LoVo (cell line): ENCODE measurements at regions not wholly inside any gene's neighbourhood (a gene's known extent, or its start where the extent isn't known, plus 50 kb on each side); places are given as distances from the start of the nearest gene placed in this dataset.

ENCODE experiments used
- DNase-seq: peaks from one replicate; pipeline ENCODE4 v3.0.0-alpha.2; 2016; ENCODE audit warnings: low spot score

DNA sequence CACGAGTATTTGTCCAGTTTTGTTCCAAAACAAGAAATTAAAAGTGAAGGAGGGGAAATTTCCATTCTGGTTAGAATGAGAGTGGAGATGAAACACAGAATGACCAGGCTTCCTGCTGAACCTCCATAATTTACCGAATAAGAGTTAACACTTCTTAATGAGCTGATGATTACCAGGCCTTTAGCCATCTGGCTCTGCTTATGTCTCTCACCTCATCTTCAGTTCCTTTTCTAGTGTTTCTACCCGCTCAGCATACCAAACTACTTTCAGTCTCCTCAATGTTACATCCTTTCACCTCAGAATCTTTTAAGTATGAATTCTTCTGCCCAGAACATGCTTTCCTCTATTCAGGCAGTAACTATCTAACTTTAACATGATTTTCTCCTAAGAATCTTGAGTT lies 209.0 kb upstream of the RSPO3 start:
- no peak for DNase-seq

DNA sequence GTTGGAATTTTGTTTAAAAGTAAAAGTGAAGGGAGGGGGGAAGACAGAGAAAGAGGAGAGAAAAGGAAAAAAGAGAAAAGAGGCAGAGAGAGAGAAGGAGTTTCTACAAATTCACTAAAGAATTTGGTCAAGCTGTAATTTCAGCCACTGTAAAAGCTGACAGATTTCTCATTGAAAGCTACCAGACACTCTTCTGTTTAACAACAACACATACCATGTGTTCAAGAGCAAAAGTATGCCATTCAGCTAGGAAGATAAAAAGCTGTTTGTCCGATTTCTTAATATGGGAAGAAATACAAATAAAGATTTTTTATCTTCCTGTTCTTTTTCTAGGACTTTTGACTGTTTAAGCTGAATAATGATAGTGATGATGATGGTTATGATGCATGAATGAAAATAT lies 204.8 kb upstream of the RSPO3 start:
- no peak for DNase-seq

DNA sequence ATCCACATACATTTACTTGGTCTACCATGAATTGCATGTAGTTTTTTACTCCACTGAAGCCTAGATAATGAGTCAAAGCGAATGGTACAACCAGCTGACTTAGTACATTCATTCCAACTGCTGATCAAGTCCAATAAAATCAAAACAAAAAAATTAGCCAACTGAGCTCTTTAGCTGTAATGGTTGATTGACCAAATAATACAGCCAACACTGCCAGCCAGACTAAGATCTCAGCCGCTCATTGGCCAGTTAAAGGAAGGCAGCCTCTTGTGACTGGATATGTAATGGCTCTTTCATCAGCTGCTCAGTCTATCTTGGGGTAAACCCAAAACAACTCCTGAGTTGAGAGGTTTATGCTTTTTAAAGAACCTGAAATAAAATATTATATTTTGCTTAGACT lies 204.3 kb upstream of the RSPO3 start:
- no peak for DNase-seq

DNA sequence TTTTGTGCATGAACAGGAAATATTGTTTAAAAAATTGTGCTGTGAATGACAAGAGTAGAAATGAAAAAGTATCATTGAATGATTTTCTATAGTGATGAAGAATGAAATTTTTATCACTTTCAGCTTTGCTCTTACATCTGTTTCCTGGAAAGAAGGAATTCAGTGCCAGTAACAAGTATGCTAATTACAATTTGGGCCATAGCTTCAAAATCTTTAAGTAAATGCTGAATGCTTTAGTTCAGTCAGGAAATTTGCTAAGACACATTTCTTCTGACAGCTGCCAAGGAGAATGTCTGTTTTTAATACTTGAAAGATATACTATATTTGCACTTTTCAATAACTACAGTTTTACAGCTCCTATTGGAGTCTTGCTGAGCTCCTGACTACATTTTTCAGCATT lies 203.7 kb upstream of the RSPO3 start:
- DNase-seq, result no peak

DNA sequence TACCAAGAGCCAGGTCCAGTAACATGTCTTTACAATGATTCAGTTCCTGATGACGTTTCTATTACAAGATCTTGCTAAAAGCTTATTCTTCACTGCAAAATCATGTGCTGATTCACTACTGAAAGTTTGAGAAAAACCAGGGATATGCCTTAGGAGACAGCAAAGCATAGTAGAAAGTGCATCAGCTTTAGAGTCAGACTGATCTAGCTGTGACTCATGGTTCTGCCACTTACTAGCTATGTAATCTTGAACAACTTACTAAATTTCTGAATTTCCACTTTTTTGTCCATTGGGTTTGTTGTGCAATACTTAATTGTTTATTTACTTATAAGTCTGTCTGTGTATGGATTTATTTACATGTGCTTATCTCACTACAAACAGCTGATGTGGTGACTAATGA lies 198.5 kb upstream of the RSPO3 start:
- DNase-seq, result no peak

DNA sequence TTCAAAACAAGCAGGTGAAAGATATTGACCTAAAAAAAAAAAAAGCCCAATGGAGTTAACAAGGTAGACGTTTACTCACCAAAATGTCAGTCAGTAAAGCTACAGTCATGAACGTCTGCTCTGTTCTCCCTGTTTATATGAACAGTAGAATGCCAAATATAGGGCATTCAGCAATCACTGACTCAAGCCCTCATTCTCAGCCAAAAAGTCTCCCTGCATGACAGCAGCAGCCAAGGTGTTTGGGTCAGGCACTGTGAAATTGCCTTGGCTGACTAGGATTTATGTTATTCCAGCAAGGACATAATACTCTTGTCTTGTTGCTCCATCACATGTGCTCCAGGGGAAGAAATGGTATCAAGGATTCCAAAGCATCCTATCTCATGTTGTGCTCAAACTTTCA lies 194.7 kb upstream of the RSPO3 start:
- no peak for DNase-seq

DNA sequence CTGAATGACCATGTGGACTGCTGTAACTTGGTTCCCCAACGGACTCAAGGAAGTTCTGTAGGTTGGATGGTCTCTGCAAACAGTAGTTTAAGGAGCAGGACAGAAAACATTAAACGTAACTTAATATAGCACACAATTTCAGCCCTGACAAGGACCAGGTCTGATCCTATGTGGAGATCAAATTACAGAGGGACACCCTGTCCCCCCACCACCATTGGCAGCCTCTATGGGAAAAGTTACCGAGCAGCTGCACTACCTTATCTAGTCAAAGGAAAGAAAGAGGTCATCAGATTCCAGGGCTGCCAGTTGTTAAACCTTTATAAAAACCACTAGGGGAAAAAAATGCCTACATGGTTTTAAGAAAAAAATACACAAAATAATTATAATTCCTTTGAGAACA lies 191.5 kb upstream of the RSPO3 start:
- no peak for DNase-seq

DNA sequence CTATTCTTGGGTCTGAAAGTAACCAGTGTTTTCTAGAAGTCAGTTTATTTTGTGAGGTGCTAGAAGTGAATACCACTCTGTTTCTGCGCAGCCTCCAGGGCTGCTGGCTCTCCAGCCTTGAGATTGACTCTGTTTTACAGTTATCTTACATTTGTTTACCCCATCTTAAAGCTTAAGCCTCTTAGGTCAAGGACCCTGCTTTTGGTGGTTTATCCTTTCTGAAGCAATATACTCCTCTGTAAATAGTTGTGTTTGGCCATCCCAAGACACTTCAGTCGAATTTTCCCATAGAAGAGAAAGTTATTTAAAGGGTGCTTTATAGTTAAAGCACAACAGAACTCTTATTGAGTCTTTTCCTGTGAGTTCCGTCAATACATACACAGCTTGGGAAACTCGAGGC lies 190.6 kb upstream of the RSPO3 start:
- no peak for DNase-seq

DNA sequence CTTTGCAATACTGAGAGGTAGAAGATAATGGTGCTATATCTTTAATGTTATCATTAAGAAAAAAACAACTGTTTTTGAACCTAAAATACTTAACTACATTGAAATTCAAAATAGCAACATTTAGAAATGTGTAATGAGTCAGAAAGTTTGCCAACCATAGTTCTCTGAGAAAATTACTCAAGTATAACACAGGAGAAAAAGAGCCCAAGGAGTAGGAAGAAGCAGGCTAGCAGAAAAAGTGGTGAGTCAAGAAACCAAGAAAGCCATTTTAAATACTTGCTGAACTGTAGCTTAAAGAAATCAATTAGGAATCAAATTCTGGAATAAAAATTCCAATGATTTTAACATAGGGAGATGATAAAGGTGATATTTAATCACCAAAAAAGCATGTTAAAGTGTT lies 181.0 kb upstream of the RSPO3 start:
- DNase-seq, result no peak

DNA sequence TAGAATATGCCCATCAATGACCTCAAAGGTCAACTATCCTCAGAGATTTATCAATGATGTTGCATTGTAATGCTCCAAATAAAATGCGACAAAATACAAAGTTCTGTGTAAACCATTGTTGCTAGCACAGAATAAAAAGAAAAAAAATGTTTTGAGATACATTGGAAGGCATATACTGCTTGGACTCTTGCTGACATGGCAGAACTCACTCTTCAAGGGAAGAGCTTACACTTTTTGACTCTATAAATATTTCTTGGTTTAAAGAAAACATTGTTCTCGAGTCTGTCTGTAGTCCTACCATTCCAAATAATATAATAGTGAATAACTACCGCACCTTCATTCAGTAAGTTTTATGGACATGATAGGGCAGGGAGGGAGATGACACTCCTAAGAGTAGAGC lies 178.7 kb upstream of the RSPO3 start:
- DNase-seq, result no peak

DNA sequence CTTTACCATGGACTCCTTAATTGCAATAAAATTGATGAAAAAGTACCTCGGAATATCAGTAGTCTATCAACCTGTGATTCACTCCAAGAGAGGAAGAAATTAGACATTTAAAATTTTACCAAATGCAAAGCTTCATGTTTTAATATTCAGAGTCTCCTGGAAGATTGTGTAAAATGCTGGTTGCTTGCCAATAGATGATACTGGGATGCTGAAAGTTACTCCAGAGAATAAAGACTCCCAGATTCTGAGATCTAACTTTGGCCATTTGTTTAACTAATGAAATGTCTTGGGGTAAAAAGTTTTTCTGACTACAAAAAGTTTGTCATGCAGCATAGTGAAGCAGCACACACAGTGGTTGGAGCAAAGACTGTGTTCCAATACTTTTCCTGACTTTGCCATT lies 176.7 kb upstream of the RSPO3 start:
- DNase-seq, result no peak

DNA sequence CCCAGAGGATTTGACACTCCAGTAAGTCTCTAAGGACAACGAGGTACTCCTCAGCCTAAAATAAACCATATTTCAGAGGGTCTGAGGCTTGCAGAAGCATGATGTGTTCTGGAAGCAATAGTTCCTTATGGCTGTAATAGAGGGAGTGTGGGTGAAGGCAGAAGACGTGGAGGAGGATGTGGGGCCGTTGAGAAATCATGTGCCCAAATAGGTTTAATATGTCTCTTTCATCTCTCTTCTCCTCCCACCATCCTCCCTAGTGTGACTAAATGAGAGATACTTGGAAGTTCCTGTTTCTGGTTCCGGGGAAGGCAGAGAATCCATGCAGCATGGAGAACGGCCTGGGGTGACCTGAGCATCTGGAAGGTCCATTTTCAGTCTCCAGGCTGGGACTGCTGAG lies 174.0 kb upstream of the RSPO3 start:
- DNase-seq, result no peak

DNA sequence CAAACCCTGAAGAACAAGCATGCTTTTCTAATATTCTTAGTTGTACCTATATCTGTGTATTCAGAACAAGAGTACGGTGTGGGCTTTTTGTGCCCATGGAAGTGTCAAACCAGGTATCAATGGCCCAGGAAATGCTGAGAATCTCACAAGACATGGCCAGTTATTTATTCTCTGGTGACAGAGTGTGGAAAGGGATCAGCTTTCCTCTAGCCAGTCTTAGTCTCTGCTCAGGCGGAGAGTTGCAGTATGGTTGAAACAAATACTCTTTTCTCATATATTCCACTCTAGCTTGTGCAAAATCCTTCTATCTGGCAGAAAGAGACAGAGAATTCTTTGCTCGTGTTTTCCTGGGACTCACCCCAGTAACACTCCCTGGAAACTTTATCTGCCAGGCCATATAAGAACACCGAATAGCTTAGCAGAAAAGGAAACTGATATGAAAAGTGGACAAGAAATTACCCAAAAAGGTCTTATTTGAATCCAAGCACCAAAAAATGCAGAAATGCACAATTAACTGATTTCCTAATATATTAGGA lies 173.3 kb upstream of the RSPO3 start:
- no peak for DNase-seq

DNA sequence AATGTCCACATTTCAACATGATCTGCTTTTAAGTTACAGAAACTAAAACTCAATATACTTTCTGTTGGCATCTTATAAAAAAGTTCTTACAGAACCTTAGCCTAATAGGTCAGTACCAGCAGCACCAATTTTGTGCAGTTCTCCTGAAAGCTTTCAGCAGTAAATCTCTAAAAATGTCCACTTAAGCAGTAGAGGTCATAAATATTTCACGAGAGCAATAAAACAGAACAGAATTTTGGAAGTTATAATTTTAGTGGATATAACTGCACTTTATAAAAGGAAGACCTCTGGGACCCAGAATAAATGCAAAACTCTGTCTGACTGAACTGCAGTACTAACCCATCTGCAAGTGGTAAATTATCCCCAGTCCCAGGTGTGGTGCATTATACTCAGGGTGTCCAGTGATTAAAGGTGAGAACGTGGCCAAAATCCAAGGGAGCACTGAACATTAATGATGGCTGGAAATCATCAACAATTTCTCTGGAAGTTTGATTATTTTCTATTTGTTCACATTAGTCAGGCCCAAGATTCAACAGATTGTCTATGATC lies 172.6 kb upstream of the RSPO3 start:
- DNase-seq, result no peak

DNA sequence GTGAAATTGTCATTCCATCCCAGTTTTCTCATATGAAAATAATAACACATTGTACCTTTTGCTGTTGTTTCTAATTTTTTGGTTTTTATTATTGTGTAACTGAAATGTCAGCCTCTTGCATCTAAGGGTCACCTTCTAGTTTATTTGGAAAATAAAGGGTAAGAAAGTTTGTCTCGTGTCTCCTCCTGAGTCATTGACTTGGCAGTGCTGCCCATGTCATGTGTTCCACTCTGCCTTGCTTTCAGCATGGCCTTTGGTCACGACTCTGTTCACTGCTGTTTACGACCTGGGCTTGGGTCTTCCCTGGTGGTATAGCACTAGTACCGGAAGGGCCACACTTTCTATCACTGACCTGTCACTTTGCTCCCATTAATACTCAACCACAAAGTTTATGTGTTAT lies 171.4 kb upstream of the RSPO3 start:
- no peak for DNase-seq

DNA sequence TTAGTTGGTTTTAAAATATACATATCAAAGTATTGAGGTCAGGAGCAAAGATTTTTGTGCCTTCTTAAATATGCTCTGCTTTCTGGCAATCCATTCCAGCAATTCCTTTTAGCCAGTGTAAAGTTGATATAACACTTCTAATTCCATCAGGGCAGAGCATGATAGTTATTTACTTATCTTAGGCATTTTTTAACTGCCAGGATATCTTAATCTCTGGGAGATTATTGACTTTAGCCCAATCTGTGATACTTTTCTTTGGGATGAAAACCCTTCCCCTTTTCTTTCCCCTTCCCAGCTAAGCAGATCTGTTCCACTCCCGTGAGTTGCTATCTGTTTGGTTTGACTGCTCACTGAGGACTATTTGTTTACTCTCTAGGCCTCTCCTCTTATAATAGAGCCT lies 168.7 kb upstream of the RSPO3 start:
- DNase-seq, result no peak

DNA sequence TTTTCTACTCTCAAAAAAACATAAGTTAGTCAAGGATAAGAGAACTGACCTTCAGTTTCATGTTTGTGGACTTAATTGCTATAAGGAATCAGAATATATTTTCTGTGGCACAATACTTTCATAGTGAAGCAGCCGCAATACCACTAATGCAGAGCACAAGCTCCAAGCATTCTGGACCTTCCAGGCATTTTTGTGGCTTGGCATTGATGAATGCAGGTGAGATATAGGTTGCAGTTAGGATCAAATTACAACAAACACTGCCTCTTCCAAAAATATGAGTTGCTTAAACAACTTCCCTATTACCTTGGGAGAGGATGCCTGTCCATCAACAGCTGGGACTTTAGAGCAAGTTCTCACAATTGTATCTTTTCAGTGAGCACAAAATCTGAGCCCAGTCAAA lies 162.8 kb upstream of the RSPO3 start:
- DNase-seq, result no peak

DNA sequence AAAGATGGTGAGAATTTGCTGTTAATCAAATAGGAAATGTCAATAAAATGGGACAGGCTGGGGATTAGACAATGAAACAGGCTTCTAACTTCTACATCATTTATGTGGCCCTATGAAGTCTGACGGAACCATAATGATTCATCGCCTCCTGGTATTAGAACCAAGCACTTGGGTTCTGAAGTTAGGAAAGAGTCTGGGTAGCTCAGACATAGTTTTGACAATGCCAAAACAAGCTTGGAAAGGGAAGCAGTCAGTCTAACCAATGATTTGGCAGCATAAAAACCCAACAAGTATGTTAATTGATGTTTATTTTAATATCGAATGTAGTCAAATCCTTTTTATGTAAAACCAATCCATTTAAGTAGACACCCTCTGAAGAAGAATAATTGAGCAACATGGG lies 160.8 kb upstream of the RSPO3 start:
- no peak for DNase-seq

DNA sequence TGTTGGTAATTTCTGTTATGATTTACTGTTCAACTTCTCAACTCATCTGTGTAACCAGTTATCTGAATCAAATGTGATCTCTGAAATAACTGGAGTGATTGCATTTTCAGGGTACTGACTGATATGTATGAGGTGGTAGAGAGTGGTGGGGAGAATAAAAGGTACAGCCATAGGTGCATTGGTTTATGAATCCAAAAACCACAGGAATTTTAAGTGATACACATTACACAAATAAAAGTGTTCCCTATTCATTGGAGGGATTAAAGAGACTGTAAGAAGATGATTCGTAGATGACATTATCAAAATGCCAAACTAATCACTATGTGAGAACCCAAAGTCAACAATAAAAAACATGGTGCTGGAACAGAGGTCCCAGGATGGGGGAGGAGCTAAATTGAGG lies 158.7 kb upstream of the RSPO3 start:
- no peak for DNase-seq

DNA sequence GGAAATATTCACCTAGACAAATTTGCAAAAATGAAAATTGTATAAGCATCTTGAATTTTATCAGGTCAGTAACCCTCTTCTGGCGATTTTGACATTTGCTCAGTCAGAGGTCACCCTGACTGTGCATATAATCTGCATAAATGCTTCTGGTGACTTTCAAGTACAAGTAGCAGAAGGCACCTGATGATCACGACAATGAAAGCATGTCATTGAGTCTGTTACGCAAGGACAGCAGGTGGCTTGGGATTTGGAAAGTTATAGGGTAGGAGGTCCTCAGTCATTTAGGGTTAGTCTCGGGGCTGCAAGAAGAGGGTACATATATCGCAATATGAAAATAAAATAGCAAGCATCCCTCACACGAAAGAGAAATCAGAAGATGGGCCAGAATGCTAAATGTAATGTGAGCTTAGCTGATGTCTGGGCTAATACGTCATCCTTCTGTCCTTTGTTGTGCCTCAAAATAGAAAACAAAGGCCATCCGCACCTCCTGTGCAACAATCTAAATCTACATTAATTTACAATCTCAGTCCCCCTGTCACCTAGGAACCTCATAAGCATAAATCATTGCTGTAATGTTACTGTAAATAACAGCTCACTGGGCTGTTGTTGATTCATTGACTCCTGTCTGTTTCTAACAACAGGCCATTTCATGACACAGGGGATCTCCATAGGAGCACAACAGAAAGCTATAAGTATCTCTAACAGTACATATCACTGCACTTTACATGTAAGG lies 155.2 kb upstream of the RSPO3 start:
- DNase-seq, result no peak

DNA sequence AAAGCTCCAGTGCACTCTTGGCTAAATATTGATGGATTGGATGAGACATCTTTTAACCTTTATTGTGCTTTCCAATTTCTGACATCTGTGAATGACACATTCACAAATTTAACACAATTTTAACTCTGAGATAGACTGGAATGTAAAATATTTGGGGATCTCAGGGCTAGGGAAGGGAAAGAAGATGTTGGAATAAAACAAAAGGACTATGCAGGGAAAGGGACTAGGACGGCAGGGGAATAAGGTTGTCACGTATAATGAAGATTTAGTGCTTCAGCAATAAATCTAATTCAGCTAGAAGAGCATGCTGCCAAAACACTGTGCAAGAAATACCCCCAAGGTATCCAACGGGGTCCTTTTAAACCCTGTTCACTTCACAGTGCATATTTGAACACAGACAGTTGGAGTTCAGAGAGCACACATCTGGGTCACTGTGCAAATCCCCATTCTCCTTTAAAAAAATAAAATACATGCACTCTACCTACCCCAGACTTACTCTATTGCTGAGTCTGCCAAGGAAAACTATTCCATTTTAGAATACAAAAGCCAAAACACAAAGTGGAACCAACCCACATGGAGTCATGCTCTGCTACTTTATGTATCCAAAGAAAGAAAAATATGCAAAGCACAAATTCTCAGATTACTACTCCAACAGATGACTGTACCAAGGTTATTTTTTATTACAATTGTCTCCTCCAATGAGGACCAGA lies 151.0 kb upstream of the RSPO3 start:
- no peak for DNase-seq

DNA sequence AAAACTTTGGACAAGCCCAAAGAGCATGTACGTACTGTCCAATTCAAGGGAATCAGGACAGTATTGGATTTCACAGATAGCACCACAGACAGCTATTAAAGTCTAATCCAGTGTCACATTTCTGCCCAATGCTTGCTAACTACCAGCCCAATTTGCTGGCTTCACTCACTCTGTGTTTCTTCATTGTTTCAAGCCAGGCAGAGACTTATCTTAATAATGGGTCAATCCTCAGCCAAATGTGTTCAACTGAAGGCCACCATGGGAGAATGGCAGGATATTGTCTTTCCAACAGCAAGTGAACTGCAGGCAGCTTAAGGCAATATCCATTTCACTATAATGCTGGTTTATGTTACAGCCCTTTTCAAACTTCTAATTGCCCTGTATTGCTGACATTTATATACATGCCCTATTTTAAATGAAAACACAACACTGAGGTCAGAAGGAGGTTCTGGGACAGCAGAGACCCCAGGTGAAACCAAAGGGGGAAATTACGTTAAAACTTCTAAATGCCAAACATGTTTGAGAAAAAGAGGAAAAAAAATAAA lies 142.1 kb upstream of the RSPO3 start:
- no peak for DNase-seq

DNA sequence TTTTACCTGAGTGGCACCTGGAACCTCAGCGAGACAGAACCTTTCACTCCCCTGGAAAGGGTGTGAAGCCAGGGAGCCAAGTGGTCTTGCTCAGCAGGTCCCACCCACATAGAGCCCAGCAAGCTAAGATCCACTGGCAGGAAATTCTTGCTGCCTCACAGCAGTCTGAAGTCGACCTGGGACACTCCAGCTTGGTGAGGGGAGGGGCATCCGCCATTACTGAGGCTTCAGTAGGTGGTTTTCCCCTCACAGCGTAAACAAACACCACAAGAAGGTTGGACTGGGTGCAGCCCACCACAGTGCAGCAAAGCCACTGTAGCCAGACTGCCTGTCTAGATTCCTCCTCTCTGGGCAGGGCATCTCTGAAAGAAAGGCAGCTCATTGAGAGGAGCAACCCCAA lies 134.7 kb upstream of the RSPO3 start:
- DNase-seq, result no peak
